GM12878 (cell line): ENCODE measurements at regions not wholly inside any gene's neighbourhood (a gene's known extent, or its start where the extent isn't known, plus 50 kb on each side); places are given as distances from the start of the nearest gene placed in this dataset.

Experiments used
- ATAC-seq: fragments of 200-7000 bp; cut with Tn5 transposase; 3 replicates; pipeline ENCODE4 v1.9.1; 2020; ENCODE audit warnings: mild to moderate bottlenecking, moderate library complexity
- BruUV-seq: library from RNA; stranded (reverse); fragments of 400-500 nt; replicated peaks from 2 replicates; lab custom pipeline; 2021; lab: Mats Ljungman, UMichigan
- CTCF ChIA-PET: fragments of 300-600 bp; sonication (Branson Sonifier 250); formaldehyde crosslinking; extraction: SDS; loops from one replicate; lab custom pipeline; 2021; ENCODE audit warnings: inconsistent platforms; lab: Yijun Ruan, JAX
- POLR2A ChIA-PET: fragments of 350-600 bp; formaldehyde crosslinking; extraction: SDS; loops from one replicate; lab custom pipeline; 2021; ENCODE audit warnings: inconsistent platforms; lab: Charles Lee
- RAD21 ChIA-PET: fragments of 300-600 bp; sonication (Branson Sonifier 250); formaldehyde crosslinking; loops from one replicate; lab custom pipeline; 2023; ENCODE audit warnings: antibody characterized with exemption; ENCODE audit not compliant: unreplicated experiment; lab: Charles Lee
- SMC1A ChIA-PET: fragments of 300-600 bp; sonication (Branson Sonifier 250); formaldehyde crosslinking; loops from one replicate; lab custom pipeline; 2023; ENCODE audit not compliant: unreplicated experiment, uncharacterized antibody; lab: Charles Lee
- DNase-seq: peaks from one replicate; pipeline ENCODE4 v3.0.0-alpha.2; 2011; ENCODE audit warnings: low read depth, low spot score
- FAIRE-seq: peaks from 3 replicates; lab custom pipeline; 2011; peaks lifted over from hg19 to GRCh38; lab: Jason Lieb, UNC
- H2AFZ ChIP-seq: 2 replicates; pipeline ENCODE4 v1.6.0; 2011; ENCODE audit warnings: low read depth, low read length, control low read depth; ENCODE audit not compliant: control insufficient read depth
- H3K27ac ChIP-seq: 2 replicates; pipeline ENCODE4 v1.5.1; 2011; ENCODE audit warnings: control low read depth; ENCODE audit not compliant: control insufficient read depth, insufficient read depth
- H3K27me3 ChIP-seq, 2 experiments: replicated peaks in 1 of 2; 2 replicates each; pipeline versions ENCODE4 v1.6.0 to v1.6.1; 2011; ENCODE audit warnings: low read length in 1 of 2; ENCODE audit not compliant: control insufficient read depth in 2 of 2, insufficient read depth in 2 of 2
- H3K36me3 ChIP-seq, 2 experiments: 2 replicates each; pipeline ENCODE4 v1.5.1; 2011; ENCODE audit warnings: low read length in 1 of 2; ENCODE audit not compliant: control insufficient read depth in 2 of 2, insufficient read depth in 2 of 2
- H3K4me1 ChIP-seq: 2 replicates; pipeline ENCODE4 v1.6.1; 2011; ENCODE audit warnings: mild to moderate bottlenecking, low read length, moderate library complexity, mixed read lengths; ENCODE audit not compliant: control insufficient read depth, insufficient read depth
- H3K4me2 ChIP-seq: 2 replicates; pipeline ENCODE4 v1.6.0; 2011; ENCODE audit warnings: control low read depth; ENCODE audit not compliant: control insufficient read depth, insufficient read depth
- H3K4me3 ChIP-seq: fragments of 200-600 bp; sonication (generic); 2 replicates; pipeline ENCODE4 v1.5.1; 2016
- H3K79me2 ChIP-seq: 2 replicates; pipeline ENCODE4 v1.6.0; 2011; ENCODE audit warnings: low read length; ENCODE audit not compliant: control insufficient read depth, insufficient read depth
- H3K9ac ChIP-seq: 2 replicates; pipeline ENCODE4 v1.8.0; 2011; ENCODE audit warnings: low read length, control low read depth, mixed read lengths; ENCODE audit not compliant: control insufficient read depth, insufficient read depth
- H3K9me3 ChIP-seq: replicated peaks from 3 replicates; pipeline ENCODE4 v1.5.1; 2011; ENCODE audit warnings: mild to moderate bottlenecking, low read length; ENCODE audit not compliant: control insufficient read depth, insufficient read depth
- H4K20me1 ChIP-seq: 2 replicates; pipeline ENCODE4 v1.6.0; 2011; ENCODE audit not compliant: control insufficient read depth, insufficient read depth
- ATF7 ChIP-seq: fragments of 450-650 bp; IDR thresholded peaks from 2 replicates; pipeline ENCODE4 v1.6.1; 2016; ENCODE audit warnings: low read depth, mild to moderate bottlenecking
- CBX5 ChIP-seq: sonication (generic); IDR thresholded peaks from 2 replicates; pipeline ENCODE4 v1.6.1; 2016; ENCODE audit warnings: low read depth, moderate library complexity, mild to moderate bottlenecking, inconsistent platforms
- CHD1 ChIP-seq: IDR thresholded peaks from 2 replicates; pipeline ENCODE4 v1.6.1; 2012; ENCODE audit warnings: low read depth, low read length, improper control_type of control experiment
- DPF2 ChIP-seq: fragments of 450-650 bp; IDR thresholded peaks from 2 replicates; pipeline ENCODE4 v1.6.1; 2017; ENCODE audit warnings: mild to moderate bottlenecking
- EGR1 ChIP-seq, 2 experiments: IDR thresholded peaks; 1 replicate in 1 of 2; 2 replicates in 1 of 2; pipeline ENCODE4 v1.6.1; 2011 to 2012; ENCODE audit warnings: low read depth in 2 of 2, low read length in 2 of 2, borderline replicate concordance in 1 of 2, mild to moderate bottlenecking in 1 of 2, moderate library complexity in 1 of 2
- ESRRA ChIP-seq: IDR thresholded peaks from 2 replicates; pipeline ENCODE4 v1.6.1; 2012; ENCODE audit warnings: mild to moderate bottlenecking, low read length, improper control_type of control experiment
- LARP7 ChIP-seq: fragments of 450-650 bp; IDR thresholded peaks from 2 replicates; pipeline ENCODE4 v1.6.1; 2017; ENCODE audit warnings: mild to moderate bottlenecking
- MEF2B ChIP-seq: fragments of 450-650 bp; IDR thresholded peaks from 2 replicates; pipeline ENCODE4 v1.6.1; 2018; ENCODE audit warnings: mild to moderate bottlenecking, moderate library complexity; ENCODE audit not compliant: partially characterized antibody, poor library complexity, severe bottlenecking
- NFIC ChIP-seq: IDR thresholded peaks from 2 replicates; pipeline ENCODE4 v1.6.1; 2012; ENCODE audit warnings: low read depth, mild to moderate bottlenecking, inconsistent platforms, low read length, moderate library complexity
- NR2C2 ChIP-seq: IDR thresholded peaks from 2 replicates; pipeline ENCODE4 v1.6.1; 2011; ENCODE audit warnings: borderline replicate concordance, low read depth; ENCODE audit not compliant: control insufficient read depth, insufficient read length
- PRDM15 ChIP-seq: fragments of 450-650 bp; formaldehyde crosslinking; IDR thresholded peaks from 2 replicates; pipeline ENCODE4 v1.4.0; 2020; ENCODE audit warnings: mild to moderate bottlenecking, moderate library complexity
- ZNF217 ChIP-seq: fragments of 450-650 bp; IDR thresholded peaks from 2 replicates; pipeline ENCODE4 v1.6.1; 2017; ENCODE audit warnings: antibody characterized with exemption, mild to moderate bottlenecking
- WGBS: methylation state at CpG from one replicate; pipeline ENCODE4 v1.1.6; 2016; ENCODE audit warnings: low lambda C conversion rate; ENCODE audit not compliant: insufficient replicate concordance, insufficient coverage; ENCODE audit errors: missing lambda C conversion rate; 5-methylcytosine and 5-hydroxymethylcytosine counted together
- in situ Hi-C: fragments of 300-500 bp; cut with MboI; formaldehyde crosslinking; loops from 9 replicates; pipeline ENCODE4 v1.14.3; 2018; ENCODE audit warnings: mixed read lengths
- intact Hi-C: fragments of 100-400 bp; cut with micrococcal nuclease; formaldehyde crosslinking; loops from one replicate; pipeline ENCODE4 v1.14.2; 2022; ENCODE audit not compliant: unreplicated experiment
- TF ChIP-seq, protein P1 (sequence below): fragments of 150-350 bp; IDR thresholded peaks from 2 replicates; pipeline ENCODE4 v1.6.1; 2016; ENCODE audit warnings: low read depth, low read length
- TF ChIP-seq, protein P2 (sequence below): IDR thresholded peaks from 2 replicates; pipeline ENCODE4 v1.6.1; 2012; ENCODE audit warnings: mild to moderate bottlenecking, low read depth, low read length

- H3K36me3 ChIP-seq: no peaks in the 10 kb centered on the region
- H3K4me3 ChIP-seq: no peak overlapping the region
- no peaks in the 10 kb centered on the region for H3K4me1 ChIP-seq
- H3K79me2 ChIP-seq: no peaks in the 10 kb centered on the region
- ATAC-seq (no peak), FAIRE-seq (no peak), DNase-seq (no peak)
- CTCF ChIA-PET: no interaction called here
- no peak overlapping the region for H2AFZ ChIP-seq
- H3K27ac ChIP-seq: no peak overlapping the region
- intact Hi-C loops: no loop called here
- H3K9me3 ChIP-seq: no peaks in the 10 kb centered on the region
- SMC1A ChIA-PET: no interaction called here
- WGBS: 16% methylated on average over 3 of the region's 3 CpGs
- no peaks in the 10 kb centered on the region for H4K20me1 ChIP-seq
- H3K4me2 ChIP-seq: no peak overlapping the region
- POLR2A ChIA-PET: no interaction called here
- in situ Hi-C loops: no loop called here
- BruUV-seq: no TSS peak
- H3K27me3 ChIP-seq: no peaks in the 10 kb centered on the region
- RAD21 ChIA-PET: no interaction called here
- H3K9ac ChIP-seq: no peak overlapping the region
- TF ChIP-seq, protein P1, sequence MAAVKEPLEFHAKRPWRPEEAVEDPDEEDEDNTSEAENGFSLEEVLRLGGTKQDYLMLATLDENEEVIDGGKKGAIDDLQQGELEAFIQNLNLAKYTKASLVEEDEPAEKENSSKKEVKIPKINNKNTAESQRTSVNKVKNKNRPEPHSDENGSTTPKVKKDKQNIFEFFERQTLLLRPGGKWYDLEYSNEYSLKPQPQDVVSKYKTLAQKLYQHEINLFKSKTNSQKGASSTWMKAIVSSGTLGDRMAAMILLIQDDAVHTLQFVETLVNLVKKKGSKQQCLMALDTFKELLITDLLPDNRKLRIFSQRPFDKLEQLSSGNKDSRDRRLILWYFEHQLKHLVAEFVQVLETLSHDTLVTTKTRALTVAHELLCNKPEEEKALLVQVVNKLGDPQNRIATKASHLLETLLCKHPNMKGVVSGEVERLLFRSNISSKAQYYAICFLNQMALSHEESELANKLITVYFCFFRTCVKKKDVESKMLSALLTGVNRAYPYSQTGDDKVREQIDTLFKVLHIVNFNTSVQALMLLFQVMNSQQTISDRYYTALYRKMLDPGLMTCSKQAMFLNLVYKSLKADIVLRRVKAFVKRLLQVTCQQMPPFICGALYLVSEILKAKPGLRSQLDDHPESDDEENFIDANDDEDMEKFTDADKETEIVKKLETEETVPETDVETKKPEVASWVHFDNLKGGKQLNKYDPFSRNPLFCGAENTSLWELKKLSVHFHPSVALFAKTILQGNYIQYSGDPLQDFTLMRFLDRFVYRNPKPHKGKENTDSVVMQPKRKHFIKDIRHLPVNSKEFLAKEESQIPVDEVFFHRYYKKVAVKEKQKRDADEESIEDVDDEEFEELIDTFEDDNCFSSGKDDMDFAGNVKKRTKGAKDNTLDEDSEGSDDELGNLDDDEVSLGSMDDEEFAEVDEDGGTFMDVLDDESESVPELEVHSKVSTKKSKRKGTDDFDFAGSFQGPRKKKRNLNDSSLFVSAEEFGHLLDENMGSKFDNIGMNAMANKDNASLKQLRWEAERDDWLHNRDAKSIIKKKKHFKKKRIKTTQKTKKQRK: no peak
- TF ChIP-seq ESRRA (no peak), EGR1 (IDR thresholded peaks at IDR 0.05; ENCODE audit: borderline replicate concordance in 1 of 2, low read depth in 2 of 2, low read length in 2 of 2) (no peak), DPF2 (no peak), LARP7 (no peak), ZNF217 (no peak), ATF7 (no peak), MEF2B (no peak), PRDM15 (CRISPR knock-in tag) (no peak), CBX5 (no peak), CHD1 (no peak), NR2C2 (no peak), NFIC (no peak)
- TF ChIP-seq, protein P2, sequence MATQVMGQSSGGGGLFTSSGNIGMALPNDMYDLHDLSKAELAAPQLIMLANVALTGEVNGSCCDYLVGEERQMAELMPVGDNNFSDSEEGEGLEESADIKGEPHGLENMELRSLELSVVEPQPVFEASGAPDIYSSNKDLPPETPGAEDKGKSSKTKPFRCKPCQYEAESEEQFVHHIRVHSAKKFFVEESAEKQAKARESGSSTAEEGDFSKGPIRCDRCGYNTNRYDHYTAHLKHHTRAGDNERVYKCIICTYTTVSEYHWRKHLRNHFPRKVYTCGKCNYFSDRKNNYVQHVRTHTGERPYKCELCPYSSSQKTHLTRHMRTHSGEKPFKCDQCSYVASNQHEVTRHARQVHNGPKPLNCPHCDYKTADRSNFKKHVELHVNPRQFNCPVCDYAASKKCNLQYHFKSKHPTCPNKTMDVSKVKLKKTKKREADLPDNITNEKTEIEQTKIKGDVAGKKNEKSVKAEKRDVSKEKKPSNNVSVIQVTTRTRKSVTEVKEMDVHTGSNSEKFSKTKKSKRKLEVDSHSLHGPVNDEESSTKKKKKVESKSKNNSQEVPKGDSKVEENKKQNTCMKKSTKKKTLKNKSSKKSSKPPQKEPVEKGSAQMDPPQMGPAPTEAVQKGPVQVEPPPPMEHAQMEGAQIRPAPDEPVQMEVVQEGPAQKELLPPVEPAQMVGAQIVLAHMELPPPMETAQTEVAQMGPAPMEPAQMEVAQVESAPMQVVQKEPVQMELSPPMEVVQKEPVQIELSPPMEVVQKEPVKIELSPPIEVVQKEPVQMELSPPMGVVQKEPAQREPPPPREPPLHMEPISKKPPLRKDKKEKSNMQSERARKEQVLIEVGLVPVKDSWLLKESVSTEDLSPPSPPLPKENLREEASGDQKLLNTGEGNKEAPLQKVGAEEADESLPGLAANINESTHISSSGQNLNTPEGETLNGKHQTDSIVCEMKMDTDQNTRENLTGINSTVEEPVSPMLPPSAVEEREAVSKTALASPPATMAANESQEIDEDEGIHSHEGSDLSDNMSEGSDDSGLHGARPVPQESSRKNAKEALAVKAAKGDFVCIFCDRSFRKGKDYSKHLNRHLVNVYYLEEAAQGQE: no peak
Observed at GRCh38 chr4:33850371-33850902, 2393.9 kb downstream of the ARAP2 start.
